Uterus (tissue), 3 donors: ENCODE measurements at regions not wholly inside any gene's neighbourhood (a gene's known extent, or its start where the extent isn't known, plus 50 kb on each side); places are given as distances from the start of the nearest gene placed in this dataset.

Source experiments
- DNase-seq, 2 donors: peaks; one replicate each; pipeline ENCODE4 v3.0.0-alpha.2; 2019 to 2020
- H3K27ac ChIP-seq, 2 donors: fragments of 200-600 bp; sonication (generic); 1 replicate in 1 of 2; 2 replicates in 1 of 2; pipeline ENCODE4 v1.5.1; 2016 to 2018
- H3K27me3 ChIP-seq, 2 donors: fragments of 200-600 bp; sonication (generic); one replicate each; pipeline ENCODE4 v1.5.1; 2018 to 2019; ENCODE audit warnings: control low read depth in 1 of 2
- H3K36me3 ChIP-seq, 2 donors: fragments of 200-600 bp; sonication (generic); one replicate each; pipeline ENCODE4 v1.5.1; 2019; ENCODE audit warnings: control low read depth in 1 of 2
- H3K4me1 ChIP-seq, 2 donors: fragments of 200-600 bp; sonication (generic); one replicate each; pipeline ENCODE4 v1.5.1; 2018 to 2019; ENCODE audit warnings: control low read depth in 1 of 2
- H3K4me3 ChIP-seq, 2 donors: fragments of 200-600 bp; sonication (generic); 1 replicate in 1 of 2; 2 replicates in 1 of 2; pipeline ENCODE4 v1.5.1; 2018 to 2019; ENCODE audit warnings: mild to moderate bottlenecking in 1 of 2
- H3K9me3 ChIP-seq, 2 donors: fragments of 200-600 bp; sonication (generic); one replicate each; pipeline ENCODE4 v1.5.1; 2019; ENCODE audit warnings: control low read depth in 1 of 2
- CTCF ChIP-seq, 4 experiments: fragments of 200-600 bp in 2 of 4; fragments of 450-650 bp in 2 of 4; sonication (generic) in 2 of 4; IDR thresholded peaks; one replicate each; pipeline ENCODE4 v1.5.1; 2016 to 2019; ENCODE audit warnings: antibody characterized with exemption in 4 of 4, mild to moderate bottlenecking in 2 of 4, moderate library complexity in 1 of 4
- POLR2A ChIP-seq, 2 donors: fragments of 450-650 bp; IDR thresholded peaks; one replicate each; pipeline ENCODE4 v1.6.1; 2016; ENCODE audit warnings: antibody characterized with exemption in 2 of 2, mild to moderate bottlenecking in 1 of 2, moderate library complexity in 1 of 2
- intact Hi-C: fragments of 100-400 bp; cut with DNase I; formaldehyde crosslinking; loops from one replicate; pipeline ENCODE4 v1.15.1; 2023; ENCODE audit warnings: low total_unique reads
- donor health status: DM: yes; HTN: yes; CAD: no.

GRCh38 chr5:68428231-68428811 is 212.8 kb downstream of the PIK3R1 start:
- no peak overlapping the region for H3K4me3 ChIP-seq
- DNase-seq = no peak
- H3K27me3 ChIP-seq = no peaks in the 10 kb centered on the region
- intact Hi-C loops = no loop called here
- peak overlapping the region; percentile 49 to 61 for H3K27ac ChIP-seq
- TF ChIP-seq CTCF (IDR thresholded peaks at IDR 0.05) = no peak
- no peak for TF ChIP-seq POLR2A (IDR thresholded peaks at IDR 0.05)
- H3K9me3 ChIP-seq = no peaks in the 10 kb centered on the region
- H3K36me3 ChIP-seq = no peaks in the 10 kb centered on the region
- peaks cover 0 to 4% of the 10 kb centered on the region in 2 donors for H3K4me1 ChIP-seq

DNA sequence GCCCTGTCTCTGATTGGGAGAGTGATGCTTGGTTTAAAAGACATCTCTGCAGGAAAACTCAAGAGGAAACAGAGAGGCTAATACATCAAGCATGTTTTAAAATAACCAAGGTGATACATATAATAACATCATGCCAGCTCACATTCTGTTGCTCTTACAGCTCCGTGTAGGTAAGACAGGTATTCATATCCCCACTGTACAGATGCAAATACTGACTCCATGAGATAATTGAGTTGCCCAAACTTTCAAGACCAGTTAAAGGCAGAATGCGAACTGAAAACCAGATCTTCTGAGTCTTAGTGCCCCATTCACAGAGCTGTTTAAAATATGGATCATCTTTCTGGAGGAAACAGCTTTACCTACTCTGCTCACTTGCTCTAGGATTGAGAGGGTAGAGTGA is 214.0 kb downstream of the PIK3R1 start:
- Histone ChIP-seq H3K4me3 (no peak overlapping the region), H3K36me3 (no peaks in the 10 kb centered on the region)

GRCh38 chr5:68430279-68430678 is 214.7 kb downstream of the PIK3R1 start:
- no peaks in the 10 kb centered on the region for H3K27me3 ChIP-seq
- H3K4me1 ChIP-seq = peaks cover 0 to 4% of the 10 kb centered on the region in 2 donors
- DNase-seq = no peak
- no peaks in the 10 kb centered on the region for H3K36me3 ChIP-seq
- H3K9me3 ChIP-seq = no peaks in the 10 kb centered on the region
- H3K27ac ChIP-seq = no peak overlapping the region
- intact Hi-C loops = no loop called here
- TF ChIP-seq CTCF (IDR thresholded peaks at IDR 0.05) (no peak), POLR2A (IDR thresholded peaks at IDR 0.05) (no peak)
- no peak overlapping the region for H3K4me3 ChIP-seq

More for the DNA sequence above, 214.0 kb downstream of the PIK3R1 start:
- peaks cover 0 to 4% of the 10 kb centered on the region in 2 donors for H3K4me1 ChIP-seq
- no peak for DNase-seq
- peak overlapping the region in 1 of 2 donors; percentile 61 for H3K27ac ChIP-seq
- H3K9me3 ChIP-seq = no peaks in the 10 kb centered on the region
- no peaks in the 10 kb centered on the region for H3K27me3 ChIP-seq
- no peak for TF ChIP-seq CTCF (IDR thresholded peaks at IDR 0.05)
- intact Hi-C loops = no loop called here

DNA sequence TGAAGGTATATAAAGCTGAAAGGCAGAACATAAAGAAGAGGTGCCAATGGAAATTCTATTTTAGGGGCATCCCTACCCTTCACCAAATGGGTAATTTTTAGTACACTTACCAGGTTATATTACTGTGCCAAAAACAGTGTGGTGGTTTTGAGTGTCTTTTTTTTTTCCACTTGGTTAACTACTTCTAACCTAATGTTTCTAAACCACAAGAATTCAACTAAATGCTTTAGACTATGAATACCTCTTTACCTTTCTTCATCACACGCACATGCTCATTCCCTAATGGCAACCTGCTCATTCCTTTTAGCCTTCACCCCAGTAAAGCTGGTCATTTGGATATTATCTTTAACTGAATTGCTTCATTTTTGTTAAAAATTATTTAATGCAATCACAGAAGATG is 215.6 kb downstream of the PIK3R1 start:
- intact Hi-C loops = no loop called here
- no peak overlapping the region for H3K4me3 ChIP-seq
- TF ChIP-seq CTCF (IDR thresholded peaks at IDR 0.05) (no peak), POLR2A (IDR thresholded peaks at IDR 0.05) (no peak)

GRCh38 chr5:68431601-68432337 is 216.2 kb downstream of the PIK3R1 start:
- intact Hi-C loops = no loop called here
- Histone ChIP-seq H3K27ac (no peak overlapping the region), H3K9me3 (no peaks in the 10 kb centered on the region), H3K4me3 (no peak overlapping the region), H3K4me1 (peaks cover 0 to 4% of the 10 kb centered on the region in 2 donors), H3K27me3 (no peaks in the 10 kb centered on the region), H3K36me3 (no peaks in the 10 kb centered on the region)
- no peak for DNase-seq
- TF ChIP-seq CTCF (IDR thresholded peaks at IDR 0.05) = no peak
- no peak for TF ChIP-seq POLR2A (IDR thresholded peaks at IDR 0.05)

More for the DNA sequence above, 215.6 kb downstream of the PIK3R1 start:
- Histone ChIP-seq H3K27ac (no peak overlapping the region), H3K9me3 (no peaks in the 10 kb centered on the region), H3K36me3 (no peaks in the 10 kb centered on the region), H3K27me3 (no peaks in the 10 kb centered on the region), H3K4me1 (peaks cover 0 to 4% of the 10 kb centered on the region in 2 donors)
- DNase-seq = no peak
